Brain microvascular endothelial cell (primary cell): ENCODE measurements at regions not wholly inside any gene's neighbourhood (a gene's known extent, or its start where the extent isn't known, plus 50 kb on each side); places are given as distances from the start of the nearest gene placed in this dataset.

Source experiments
- DNase-seq: peaks from one replicate; pipeline ENCODE4 v3.0.0-alpha.2; 2020
- H3K27ac ChIP-seq: fragments of 250-450 bp; sonication (Bioruptor Pico); 2 replicates; pipeline ENCODE4 v1.5.1; 2020; ENCODE audit warnings: mild to moderate bottlenecking, moderate library complexity
- H3K27me3 ChIP-seq: fragments of 250-450 bp; sonication (Bioruptor Pico); replicated peaks from 2 replicates; pipeline ENCODE4 v1.5.1; 2020; ENCODE audit warnings: mild to moderate bottlenecking
- H3K36me3 ChIP-seq: fragments of 250-450 bp; sonication (Bioruptor Pico); replicated peaks from 2 replicates; pipeline ENCODE4 v1.5.1; 2020; ENCODE audit warnings: mild to moderate bottlenecking
- H3K4me3 ChIP-seq: 2 replicates; pipeline ENCODE4 v1.5.1; 2011; ENCODE audit warnings: low read depth, mild to moderate bottlenecking, control low read depth, low read length, moderate library complexity
- CTCF ChIP-seq: IDR thresholded peaks from 2 replicates; pipeline ENCODE4 v1.5.1; 2011; ENCODE audit warnings: low read depth, mild to moderate bottlenecking, moderate library complexity, low read length, control low read depth, inconsistent platforms; ENCODE audit errors: missing control alignments
- in situ Hi-C: cut with HindIII; loops from 2 replicates; pipeline ENCODE4 v1.10.0; 2017; ENCODE audit warnings: low sequenced_read_pairs, low pct_ligation_motif_present

GRCh38 chr9:93829271-93830011 lies 125.7 kb downstream of the BARX1 start:
- no peaks in the 10 kb centered on the region for H3K36me3 ChIP-seq
- no peak overlapping the region for H3K27ac ChIP-seq
- in situ Hi-C loops: no loop called here
- no peaks in the 10 kb centered on the region for H3K27me3 ChIP-seq
- DNase-seq: no peak
- no peak overlapping the region for H3K4me3 ChIP-seq
- no peak for TF ChIP-seq CTCF

- no peak overlapping the region for H3K4me3 ChIP-seq
- H3K27ac ChIP-seq: no peak overlapping the region
- H3K27me3 ChIP-seq: no peaks in the 10 kb centered on the region
- DNase-seq: no peak
- in situ Hi-C loops: no loop called here
- H3K36me3 ChIP-seq: no peaks in the 10 kb centered on the region
- TF ChIP-seq CTCF: no peak
Measured at GRCh38 chr9:93828331-93829097, 126.6 kb downstream of the BARX1 start.

- Histone ChIP-seq H3K27me3 (no peaks in the 10 kb centered on the region), H3K4me3 (peak overlapping the region; percentile 31), H3K27ac (no peak overlapping the region), H3K36me3 (no peaks in the 10 kb centered on the region)
- peak; percentile 97 for TF ChIP-seq CTCF
- in situ Hi-C loops: no loop called here
- DNase-seq: peak; percentile 37
Measured at GRCh38 chr9:93827545-93828330, 127.4 kb downstream of the BARX1 start.

- no peaks in the 10 kb centered on the region for H3K36me3 ChIP-seq
- DNase-seq: no peak
- no peak overlapping the region for H3K4me3 ChIP-seq
- H3K27ac ChIP-seq: no peak overlapping the region
- TF ChIP-seq CTCF: no peak
- H3K27me3 ChIP-seq: no peaks in the 10 kb centered on the region
- in situ Hi-C loops: no loop called here
Measured at GRCh38 chr9:93826905-93827544, 128.1 kb downstream of the BARX1 start.

- Histone ChIP-seq H3K27ac (no peak overlapping the region), H3K36me3 (no peaks in the 10 kb centered on the region), H3K27me3 (no peaks in the 10 kb centered on the region), H3K4me3 (no peak overlapping the region)
- peak; percentile 39 for TF ChIP-seq CTCF
- in situ Hi-C loops: no loop called here
- DNase-seq: no peak
Measured at GRCh38 chr9:93826209-93826608, 128.9 kb downstream of the BARX1 start.
